GM23338 (cell line): ENCODE measurements at regions not wholly inside any gene's neighbourhood (a gene's known extent, or its start where the extent isn't known, plus 50 kb on each side); places are given as distances from the start of the nearest gene placed in this dataset.

Source experiments
- ATAC-seq: fragments of 200-7000 bp; cut with Tn5 transposase; 3 replicates; pipeline ENCODE4 v1.9.1; 2020
- DNase-seq: peaks from one replicate; pipeline ENCODE4 v3.0.0-alpha.2; 2015; ENCODE audit warnings: low spot score
- H2AFZ ChIP-seq: fragments of 200-600 bp; sonication (generic); 2 replicates; pipeline ENCODE4 v1.8.0; 2016; ENCODE audit warnings: antibody characterized with exemption, mild to moderate bottlenecking, moderate library complexity
- H3F3A ChIP-seq: fragments of 200-600 bp; sonication (generic); replicated peaks from 2 replicates; pipeline ENCODE4 v1.8.0; 2017; ENCODE audit warnings: antibody characterized with exemption, mixed run types, low read depth
- H3K27ac ChIP-seq: fragments of 200-600 bp; sonication (generic); 2 replicates; pipeline ENCODE4 v1.6.1; 2016; ENCODE audit warnings: low read depth
- H3K27me3 ChIP-seq: fragments of 200-600 bp; sonication (generic); 2 replicates; pipeline ENCODE4 v1.8.0; 2016; ENCODE audit warnings: mild to moderate bottlenecking, mixed run types, moderate library complexity; ENCODE audit not compliant: insufficient read depth
- H3K36me3 ChIP-seq: fragments of 200-600 bp; sonication (generic); 2 replicates; pipeline ENCODE4 v1.8.0; 2016; ENCODE audit warnings: mild to moderate bottlenecking; ENCODE audit not compliant: insufficient read depth
- H3K4me1 ChIP-seq: fragments of 200-600 bp; sonication (generic); 2 replicates; pipeline ENCODE4 v1.8.0; 2016; ENCODE audit warnings: mild to moderate bottlenecking, moderate library complexity; ENCODE audit not compliant: insufficient read depth
- H3K4me2 ChIP-seq: fragments of 200-600 bp; sonication (generic); 2 replicates; pipeline ENCODE4 v1.7.1; 2017; ENCODE audit warnings: mixed run types
- H3K4me3 ChIP-seq: fragments of 200-600 bp; sonication (generic); 2 replicates; pipeline ENCODE4 v1.6.1; 2016; ENCODE audit warnings: mixed run types
- H3K79me2 ChIP-seq: fragments of 200-600 bp; sonication (generic); replicated peaks from 2 replicates; pipeline ENCODE4 v1.8.0; 2017; ENCODE audit warnings: mild to moderate bottlenecking; ENCODE audit not compliant: insufficient read depth
- H3K9me2 ChIP-seq: fragments of 200-600 bp; sonication (generic); 2 replicates; pipeline ENCODE4 v1.8.0; 2017; ENCODE audit not compliant: insufficient read depth
- H4K20me1 ChIP-seq: fragments of 200-600 bp; sonication (generic); replicated peaks from 2 replicates; pipeline ENCODE4 v1.8.0; 2017; ENCODE audit warnings: mild to moderate bottlenecking; ENCODE audit not compliant: insufficient read depth
- H3K27ac Mint-ChIP-seq: 2 replicates; pipeline ENCODE4 v1.8.0; 2020; ENCODE audit warnings: inconsistent platforms, mild to moderate bottlenecking, moderate library complexity, mixed read lengths
- H3K27me3 Mint-ChIP-seq: 3 replicates; pipeline ENCODE4 v1.8.0; 2022; ENCODE audit warnings: low read depth, mild to moderate bottlenecking, moderate library complexity, mixed read lengths, inconsistent platforms; ENCODE audit not compliant: insufficient read depth, poor library complexity
- H3K36me3 Mint-ChIP-seq: 3 replicates; pipeline ENCODE4 v1.8.0; 2021; ENCODE audit warnings: low read depth, mild to moderate bottlenecking, inconsistent platforms, moderate library complexity, mixed read lengths
- H3K4me1 Mint-ChIP-seq: 3 replicates; pipeline ENCODE4 v1.8.0; 2020; ENCODE audit warnings: mild to moderate bottlenecking, inconsistent platforms, mixed read lengths
- H3K4me3 Mint-ChIP-seq: 3 replicates; pipeline ENCODE4 v1.8.0; 2021; ENCODE audit warnings: moderate library complexity, mild to moderate bottlenecking, inconsistent platforms, mixed read lengths
- H3K9me3 Mint-ChIP-seq: 3 replicates; pipeline ENCODE4 v1.8.0; 2020; ENCODE audit warnings: moderate library complexity, mild to moderate bottlenecking, inconsistent platforms, mixed read lengths
- CREB1 ChIP-seq: fragments of 250-450 bp; sonication (Bioruptor Pico); IDR thresholded peaks from 2 replicates; pipeline ENCODE4 v1.5.0; 2020; ENCODE audit warnings: low read depth, mild to moderate bottlenecking, moderate library complexity
- CTCF ChIP-seq, 2 experiments: fragments of 200-600 bp in 1 of 2; sonication (generic) in 1 of 2; conservative IDR thresholded peaks; 2 replicates each; pipeline versions ENCODE4 v1.5.1 to v1.6.1; 2016 to 2017; ENCODE audit warnings: antibody characterized with exemption in 2 of 2, low read depth in 2 of 2, mild to moderate bottlenecking in 2 of 2, moderate library complexity in 1 of 2
- ETS1 ChIP-seq: IDR thresholded peaks from 2 replicates; pipeline ENCODE4 v1.6.1; 2016; ENCODE audit warnings: antibody characterized with exemption
- EZH2 ChIP-seq: fragments of 200-600 bp; sonication (generic); IDR thresholded peaks from one replicate; pipeline ENCODE4 v1.8.0; 2017; ENCODE audit warnings: antibody characterized with exemption, mild to moderate bottlenecking, low read depth; ENCODE audit not compliant: unreplicated experiment
- EZH2phosphoT487 ChIP-seq: fragments of 200-600 bp; sonication (generic); IDR thresholded peaks from one replicate; pipeline ENCODE4 v1.8.1; 2018; ENCODE audit warnings: antibody characterized with exemption; ENCODE audit not compliant: unreplicated experiment
- JUNB ChIP-seq: IDR thresholded peaks from one replicate; pipeline ENCODE4 v1.6.1; 2016; ENCODE audit warnings: antibody characterized with exemption; ENCODE audit not compliant: unreplicated experiment
- NANOG ChIP-seq: IDR thresholded peaks from 2 replicates; pipeline ENCODE4 v1.6.1; 2016; ENCODE audit warnings: antibody characterized with exemption, borderline replicate concordance
- POLR2AphosphoS5 ChIP-seq: IDR thresholded peaks from 2 replicates; pipeline ENCODE4 v1.6.1; 2016; ENCODE audit warnings: antibody characterized with exemption, low read depth
- REST ChIP-seq: IDR thresholded peaks from one replicate; pipeline ENCODE4 v1.6.1; 2018; ENCODE audit warnings: antibody characterized with exemption; ENCODE audit not compliant: unreplicated experiment
- STAT1 ChIP-seq: IDR thresholded peaks from one replicate; pipeline ENCODE4 v1.6.1; 2016; ENCODE audit warnings: antibody characterized with exemption; ENCODE audit not compliant: unreplicated experiment
- ZNF114 ChIP-seq: fragments of 250-450 bp; sonication (Bioruptor Pico); IDR thresholded peaks from 2 replicates; pipeline ENCODE4 v1.5.0; 2020; ENCODE audit warnings: mild to moderate bottlenecking, moderate library complexity
- ZNF331 ChIP-seq: fragments of 250-450 bp; sonication (Bioruptor Pico); IDR thresholded peaks from 2 replicates; pipeline ENCODE4 v1.5.0; 2020; ENCODE audit warnings: low read depth, mild to moderate bottlenecking, moderate library complexity

DNA sequence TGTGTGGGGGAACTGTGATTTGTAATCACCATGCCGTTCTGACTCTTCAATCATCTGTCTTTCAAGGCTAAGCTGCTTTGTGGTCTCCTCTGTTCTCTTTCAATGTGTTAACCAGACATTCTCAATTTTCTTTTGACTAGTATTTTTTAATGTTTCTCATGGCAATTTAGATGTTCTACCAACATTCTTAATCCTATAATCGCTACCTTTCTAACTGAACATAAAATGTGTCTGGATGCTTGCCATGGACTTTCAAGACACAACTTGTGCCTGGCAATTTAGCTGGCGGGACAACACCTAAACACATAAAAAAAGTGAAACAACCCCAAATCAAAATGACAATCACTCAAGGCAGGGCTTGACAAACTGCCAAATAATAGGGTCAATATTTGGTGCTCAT lies 135.0 kb upstream of the ACKR3 start:
- Mint-ChIP-seq H3K27ac (no peak overlapping the region; the same call in 1 of the 2 replicates), H3K27me3 (no peaks in the 10 kb centered on the region), H3K4me1 (peaks cover 20% of the 10 kb centered on the region), H3K4me3 (no peak overlapping the region), H3K9me3 (no peaks in the 10 kb centered on the region), H3K36me3 (0 out of 3 replicates have a peak, but pooled peaks cover 3% of the 10 kb centered on the region)
- no peak for ATAC-seq
- Histone ChIP-seq H3F3A (no peaks in the 10 kb centered on the region), H3K36me3 (no peaks in the 10 kb centered on the region), H4K20me1 (no peaks in the 10 kb centered on the region), H3K79me2 (no peaks in the 10 kb centered on the region), H3K27ac (no peak overlapping the region), H2AFZ (no peak overlapping the region), H3K4me3 (no peak overlapping the region), H3K27me3 (no peaks in the 10 kb centered on the region), H3K4me1 (no peaks in the 10 kb centered on the region; the same call in 1 of the 2 replicates), H3K4me2 (no peak overlapping the region), H3K9me2 (no peaks in the 10 kb centered on the region)
- TF ChIP-seq POLR2AphosphoS5: no peak
- no peak for TF ChIP-seq EZH2
- TF ChIP-seq EZH2phosphoT487: no peak
- TF ChIP-seq ZNF331: no peak
- no peak for TF ChIP-seq STAT1
- TF ChIP-seq JUNB: no peak
- DNase-seq: no peak

GRCh38 chr2:236440110-236440881 lies 129.3 kb upstream of the ACKR3 start:
- peaks cover 8% of the 10 kb centered on the region for H3K4me1 Mint-ChIP-seq
- Histone ChIP-seq H3K4me1 (no peaks in the 10 kb centered on the region; the same call in 1 of the 2 replicates), H3K79me2 (no peaks in the 10 kb centered on the region), H2AFZ (no peak overlapping the region), H3F3A (no peaks in the 10 kb centered on the region), H3K4me2 (no peak overlapping the region), H3K4me3 (no peak overlapping the region), H3K27me3 (no peaks in the 10 kb centered on the region), H3K36me3 (0 out of 2 replicates have a peak, but pooled peaks cover 6% of the 10 kb centered on the region), H4K20me1 (no peaks in the 10 kb centered on the region), H3K9me2 (no peaks in the 10 kb centered on the region), H3K27ac (no peak overlapping the region)
- DNase-seq: peak; percentile 10
- no peak overlapping the region for H3K4me3 Mint-ChIP-seq
- H3K27ac Mint-ChIP-seq: no peak overlapping the region
- peak; percentile 69 for ATAC-seq
- H3K36me3 Mint-ChIP-seq: 0 out of 3 replicates have a peak, but pooled peaks cover 3% of the 10 kb centered on the region
- H3K27me3 Mint-ChIP-seq: no peaks in the 10 kb centered on the region
- H3K9me3 Mint-ChIP-seq: peaks cover 3% of the 10 kb centered on the region; the same call in 1 of the 3 replicates
- TF ChIP-seq NANOG (no peak), EZH2 (no peak), CREB1 (CRISPR knock-in tag) (no peak), ZNF114 (CRISPR knock-in tag) (no peak), CTCF (conservative IDR thresholded peaks at IDR 0.05; ENCODE audit: low read depth in 2 of 2) (no peak), JUNB (no peak), STAT1 (no peak), REST (no peak), ETS1 (no peak), POLR2AphosphoS5 (no peak), EZH2phosphoT487 (no peak), ZNF331 (no peak)
